Stimulated activated CD4-positive, alpha-beta T cell treated with anti-CD3 and anti-CD28 coated beads, Interleukin-1b, Interleukin-23, amount 100 ng/mL, for 48 hours (primary cell): ENCODE measurements at regions not wholly inside any gene's neighbourhood (a gene's known extent, or its start where the extent isn't known, plus 50 kb on each side); places are given as distances from the start of the nearest gene placed in this dataset.

Experiments used
- DNase-seq: peaks from one replicate; pipeline ENCODE4 v3.0.0-alpha.2; 2020

DNA sequence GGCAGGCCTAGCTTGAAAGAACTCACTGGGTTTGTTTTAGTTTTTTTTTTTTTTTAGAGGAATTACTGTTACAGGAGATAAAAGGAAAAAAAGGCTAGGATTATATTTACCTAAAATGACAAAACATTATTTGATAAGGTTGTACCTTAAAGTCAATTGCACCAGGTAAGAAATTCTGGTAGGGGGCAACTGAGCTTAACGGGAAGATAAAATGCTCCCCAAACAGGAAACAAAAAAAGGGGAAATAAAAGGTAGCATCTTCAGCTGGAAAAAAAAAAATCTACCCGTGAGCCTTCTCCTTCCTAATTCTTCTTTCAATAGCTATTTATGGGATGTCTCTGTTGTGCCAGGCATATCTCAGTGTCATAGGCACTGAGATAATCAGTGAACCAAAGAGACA, 164.5 kb downstream of the PIK3R1 start:
- no peak for DNase-seq

DNA sequence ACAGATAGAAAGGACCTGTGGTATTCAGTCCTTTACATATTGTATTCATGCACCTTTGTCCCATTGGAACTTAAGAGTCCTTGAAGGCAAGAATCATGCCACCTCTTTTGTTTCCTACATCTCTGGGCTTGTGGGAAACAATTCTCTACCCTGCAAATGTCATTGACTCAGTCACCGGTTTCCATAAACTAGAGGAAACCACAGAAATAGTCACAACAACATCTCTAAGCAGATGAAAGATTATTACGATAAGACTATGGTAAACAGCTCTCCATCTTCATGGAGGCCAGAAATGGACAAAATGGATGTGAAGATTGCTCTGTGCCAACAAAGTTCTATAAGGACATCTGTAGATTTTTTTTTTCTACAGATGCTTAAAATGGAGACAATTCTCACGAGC, 165.5 kb downstream of the PIK3R1 start:
- no peak for DNase-seq

- no peak for DNase-seq
Observed at GRCh38 chr5:68381909-68382308, 166.4 kb downstream of the PIK3R1 start.

DNA sequence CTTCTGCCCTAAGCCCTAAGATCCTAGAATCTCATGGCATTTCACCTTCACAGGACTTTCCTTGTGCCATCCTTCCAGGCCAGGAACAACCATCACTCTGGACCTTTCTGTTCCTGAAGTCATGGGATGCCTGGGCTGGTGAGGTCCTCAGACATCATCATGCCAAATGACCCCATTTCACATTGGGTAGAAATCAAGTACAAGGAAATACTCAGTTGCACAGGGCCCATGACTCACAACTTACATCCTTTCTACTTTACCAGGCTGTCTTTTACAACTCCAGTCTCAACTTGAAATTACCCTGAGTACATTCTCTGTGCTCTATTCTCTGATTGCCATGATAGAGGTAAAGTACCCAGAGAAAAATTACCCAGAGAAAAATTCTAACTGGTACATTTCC, 167.1 kb downstream of the PIK3R1 start:
- no peak for DNase-seq

DNA sequence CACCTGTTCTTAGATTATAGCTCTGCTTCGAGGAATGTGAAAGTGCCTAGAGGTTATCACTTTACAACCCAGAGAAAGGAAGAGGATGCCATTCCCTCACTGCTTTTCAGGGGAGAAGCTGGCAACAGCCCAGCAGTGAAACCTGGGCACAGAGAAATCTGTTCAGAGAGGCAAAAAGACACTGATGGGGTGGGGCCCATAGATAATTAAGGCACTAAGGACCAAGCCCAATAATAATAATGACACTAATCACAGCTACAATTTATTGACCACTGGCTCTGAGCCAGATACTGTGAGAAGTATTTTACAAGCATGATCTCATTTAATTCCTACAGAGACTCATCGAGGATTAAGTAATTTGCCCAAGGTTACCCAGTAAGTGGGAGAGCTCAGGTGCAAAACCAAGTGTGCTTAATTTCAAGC, 168.3 kb downstream of the PIK3R1 start:
- no peak for DNase-seq

DNA sequence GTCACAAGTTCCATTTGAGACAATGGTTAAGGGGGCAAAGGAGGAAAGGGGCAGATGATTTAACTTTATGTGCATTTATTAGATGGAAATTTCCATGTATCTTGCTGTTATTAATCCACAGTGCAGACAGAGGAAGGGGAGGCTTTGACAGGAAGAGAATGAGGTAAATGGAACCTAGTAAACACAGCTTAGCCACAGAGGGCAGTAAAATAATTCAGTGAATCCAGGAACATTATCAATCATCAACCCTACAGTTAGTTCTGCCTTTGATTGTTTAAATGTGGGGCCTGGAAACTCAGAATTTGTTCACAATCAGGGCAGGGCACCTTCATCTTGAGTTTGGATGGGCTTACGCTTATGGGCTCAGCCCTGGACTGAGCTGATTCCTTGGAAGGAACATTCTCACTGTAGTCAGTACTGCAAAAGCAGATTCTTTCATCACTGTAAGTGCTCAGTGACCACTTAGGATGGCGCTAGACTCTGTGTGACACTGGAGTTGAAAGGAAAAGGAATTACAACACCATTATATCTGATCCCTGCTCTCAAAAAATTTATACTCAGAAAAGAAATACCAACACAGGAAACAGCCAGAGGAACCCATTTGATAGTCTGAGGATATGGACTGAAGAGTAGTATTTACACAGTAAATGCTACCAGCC, 169.5 kb downstream of the PIK3R1 start:
- DNase-seq = no peak

DNA sequence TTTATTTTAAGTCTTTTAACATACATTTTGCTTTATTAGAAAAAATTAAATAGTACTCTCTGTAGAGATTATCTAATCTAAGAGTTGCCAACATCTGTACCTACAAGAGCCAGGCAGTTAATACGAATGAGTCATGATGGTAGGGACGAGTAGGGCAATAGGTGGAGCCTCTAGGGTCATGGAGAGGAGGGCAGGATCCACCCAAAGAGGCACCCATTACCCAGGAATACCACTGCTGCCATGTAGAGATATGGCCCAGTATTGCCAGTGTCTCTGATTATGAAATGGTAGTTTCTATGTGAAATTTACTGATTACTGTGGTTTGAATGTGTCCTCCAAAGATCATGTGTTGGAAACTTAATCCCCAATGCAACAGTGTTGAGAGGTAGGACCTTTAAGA, 170.4 kb downstream of the PIK3R1 start:
- DNase-seq = no peak

- DNase-seq = no peak
Observed at GRCh38 chr5:68387074-68387796, 171.7 kb downstream of the PIK3R1 start.

- DNase-seq = no peak
Observed at GRCh38 chr5:68389618-68390017, 174.1 kb downstream of the PIK3R1 start.

GRCh38 chr5:68392617-68393016, 177.1 kb downstream of the PIK3R1 start:
- DNase-seq = no peak

DNA sequence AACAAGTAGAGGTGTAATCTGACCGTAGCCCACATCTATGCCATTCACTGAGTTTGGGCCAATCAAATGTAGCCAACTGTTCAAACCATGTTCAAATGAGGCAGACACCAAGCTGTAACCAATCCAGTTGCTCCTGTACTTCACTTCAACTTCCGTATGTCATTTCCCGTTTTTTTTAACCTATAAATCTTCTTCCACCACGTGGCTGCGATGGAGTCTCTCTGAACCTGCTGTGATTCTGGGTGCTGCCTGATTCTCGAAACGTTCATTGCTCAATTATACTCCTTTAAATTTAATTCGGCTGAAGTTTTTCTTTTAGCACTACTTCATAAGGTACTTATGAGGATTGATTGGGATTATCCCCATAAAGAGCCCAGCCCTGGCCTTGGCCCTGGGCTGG, 179.7 kb downstream of the PIK3R1 start:
- no peak for DNase-seq

GRCh38 chr5:68395926-68396511, 180.5 kb downstream of the PIK3R1 start:
- no peak for DNase-seq

GRCh38 chr5:68396722-68397121, 181.2 kb downstream of the PIK3R1 start:
- DNase-seq = no peak

DNA sequence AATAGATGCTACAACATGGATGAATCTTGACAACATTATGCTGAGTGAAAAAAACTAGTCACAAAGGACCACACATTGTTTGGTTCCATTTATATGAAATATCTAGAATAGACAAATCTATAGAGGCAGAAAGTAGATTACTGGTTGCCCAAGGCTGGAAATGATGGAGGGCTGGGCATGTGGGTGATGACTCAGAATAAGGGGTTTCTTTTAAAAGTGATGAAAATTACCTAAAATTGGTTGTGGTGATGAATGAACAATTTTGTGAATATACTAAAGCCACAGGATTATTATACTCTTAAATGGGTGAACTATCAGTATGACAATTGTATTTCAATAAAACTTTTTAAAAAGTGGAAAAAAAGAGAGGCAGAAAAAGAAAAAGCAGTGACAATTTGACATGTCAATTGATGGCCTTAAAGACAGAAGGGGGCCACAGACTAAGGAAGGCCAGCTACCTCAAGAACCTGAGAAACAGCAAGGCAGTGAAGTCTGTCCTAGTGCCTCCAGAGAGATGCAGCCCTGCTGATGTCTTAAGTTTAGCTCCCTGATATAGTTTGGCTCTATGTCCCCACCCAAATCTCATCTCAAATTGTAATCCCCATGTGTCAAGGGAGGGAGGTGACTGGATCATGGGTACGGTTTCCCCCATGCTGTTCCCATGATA, 182.7 kb downstream of the PIK3R1 start:
- peak; percentile 16 for DNase-seq

DNA sequence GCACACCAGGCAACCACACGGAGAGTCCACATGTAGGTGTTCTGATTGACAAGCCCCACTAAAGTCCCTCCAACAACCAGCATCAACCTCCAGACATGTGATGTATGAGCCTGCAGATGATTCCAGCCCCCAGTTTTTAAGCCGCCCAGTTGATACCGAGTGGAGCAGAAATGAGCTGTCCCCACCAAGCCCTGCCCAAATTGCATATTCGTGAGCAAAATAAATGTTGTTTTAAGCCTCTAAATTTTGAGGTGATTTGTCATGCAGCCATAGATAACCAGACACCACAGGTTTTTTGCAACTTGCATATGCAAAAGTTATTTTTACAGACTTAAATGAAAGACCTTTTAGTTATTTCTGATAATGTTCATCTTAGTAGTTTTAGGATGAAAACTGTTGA, 187.7 kb downstream of the PIK3R1 start:
- DNase-seq = no peak

DNA sequence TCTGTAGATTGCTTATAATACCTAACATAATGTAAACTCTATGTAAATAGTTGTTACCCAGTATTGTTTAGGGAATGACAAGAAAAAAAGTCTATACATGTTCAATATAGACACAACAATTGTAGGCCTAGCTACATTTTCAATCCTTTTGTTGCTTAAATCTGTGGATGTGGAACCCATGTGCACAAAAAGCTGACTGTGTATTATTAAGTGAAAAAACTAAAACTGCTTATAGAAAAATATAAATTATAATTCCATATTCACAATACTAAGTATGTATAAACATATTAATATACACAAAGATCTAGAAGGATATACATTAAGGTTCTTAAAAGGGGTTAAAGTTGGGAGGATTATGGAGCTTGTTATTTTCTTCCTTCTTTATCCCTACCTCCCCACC, 188.7 kb downstream of the PIK3R1 start:
- no peak for DNase-seq

DNA sequence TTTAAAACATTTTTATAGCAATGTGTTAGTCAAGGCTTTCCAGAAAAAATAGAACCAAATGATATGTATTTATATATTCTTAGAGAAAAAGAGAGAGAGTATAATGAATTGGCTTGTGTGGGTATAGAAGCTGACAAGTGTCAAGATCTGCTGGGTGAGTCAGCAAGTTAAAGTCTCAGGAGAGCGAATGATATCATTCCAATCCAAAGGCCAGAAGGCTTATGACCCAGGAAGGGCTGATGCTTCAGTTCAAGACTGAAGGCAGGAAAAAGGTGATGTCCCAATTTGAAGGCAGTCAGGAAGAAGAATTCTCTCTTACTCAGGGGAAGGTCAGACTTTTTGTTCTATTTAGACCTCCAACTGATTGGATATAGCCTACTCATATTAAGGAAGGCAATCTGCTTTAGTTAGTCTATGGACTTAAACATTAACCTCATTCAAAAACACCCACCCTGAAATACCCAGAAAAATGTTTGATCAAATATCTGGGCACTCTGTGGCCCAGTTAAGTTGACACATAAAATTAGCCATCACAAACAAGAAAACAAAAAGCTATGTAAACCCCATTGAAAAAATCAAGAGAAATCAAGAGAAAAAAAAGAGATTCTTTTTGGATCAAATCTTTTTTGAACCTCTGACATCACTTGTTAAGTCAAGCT, 189.6 kb downstream of the PIK3R1 start:
- DNase-seq = no peak

DNA sequence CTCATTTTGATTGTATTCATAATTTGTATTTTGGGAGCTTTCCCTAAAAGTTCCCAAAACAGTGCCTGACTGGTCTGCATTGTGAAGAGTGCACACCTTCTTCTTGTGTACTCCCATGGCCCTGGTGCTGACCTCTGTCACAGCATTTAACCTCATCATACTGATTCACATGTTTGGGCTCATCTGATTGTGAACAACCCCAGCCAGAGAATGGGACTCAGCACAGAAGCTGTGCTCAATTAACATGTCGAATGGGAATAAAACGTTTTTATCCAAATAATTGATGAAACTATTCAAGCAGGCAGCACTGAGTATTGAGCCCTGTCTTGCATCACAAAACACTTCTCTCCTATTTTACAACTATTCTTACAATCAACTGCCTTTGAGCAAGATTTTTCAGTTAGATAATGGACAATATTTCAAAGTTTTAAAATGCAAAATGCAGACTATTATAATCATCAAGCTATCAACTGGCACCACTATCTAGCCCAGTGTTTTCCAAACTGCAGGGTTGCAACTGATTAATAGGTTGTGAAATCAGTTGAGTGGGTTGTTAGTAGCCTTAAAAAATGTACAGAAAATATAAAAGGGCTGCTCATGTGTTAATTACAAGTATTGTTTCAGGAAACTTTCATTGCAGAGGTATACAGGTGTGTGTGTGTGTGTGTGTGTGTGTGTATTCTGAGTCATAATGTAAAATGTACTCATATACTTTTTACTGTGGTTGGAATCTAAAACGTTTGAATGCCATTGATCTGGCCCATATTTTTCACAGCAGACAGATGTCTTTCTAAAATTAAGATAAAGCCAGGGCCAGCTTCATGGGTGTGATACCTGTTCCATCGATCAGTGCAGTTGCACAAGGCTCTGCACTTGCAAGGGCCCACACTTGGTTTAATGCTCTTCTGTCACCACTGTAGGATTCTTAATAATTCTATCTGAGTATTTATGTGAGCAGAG, 190.5 kb downstream of the PIK3R1 start:
- DNase-seq = no peak

DNA sequence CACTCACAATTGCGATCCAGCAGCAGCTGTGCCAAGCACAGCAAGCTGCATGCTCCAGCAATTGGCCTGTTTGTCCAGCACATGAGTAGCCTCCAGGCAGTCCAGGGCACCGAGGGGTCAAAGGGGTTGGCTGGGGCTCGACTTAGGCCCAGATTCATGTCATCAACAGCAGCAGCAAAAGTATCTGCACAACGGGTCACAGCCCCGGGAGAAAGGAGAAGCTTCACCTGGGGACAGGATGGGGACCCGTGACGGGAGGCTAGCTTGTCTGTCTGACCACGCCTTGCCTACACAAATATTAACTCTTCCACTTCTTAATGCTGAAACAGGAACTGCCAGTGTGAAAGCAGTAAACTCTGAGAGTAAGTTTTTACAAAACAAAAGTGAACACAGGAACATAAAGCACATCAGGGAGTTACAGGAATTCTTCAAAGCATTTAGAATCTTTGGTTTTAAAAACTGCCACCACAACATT, 191.2 kb downstream of the PIK3R1 start:
- no peak for DNase-seq

DNA sequence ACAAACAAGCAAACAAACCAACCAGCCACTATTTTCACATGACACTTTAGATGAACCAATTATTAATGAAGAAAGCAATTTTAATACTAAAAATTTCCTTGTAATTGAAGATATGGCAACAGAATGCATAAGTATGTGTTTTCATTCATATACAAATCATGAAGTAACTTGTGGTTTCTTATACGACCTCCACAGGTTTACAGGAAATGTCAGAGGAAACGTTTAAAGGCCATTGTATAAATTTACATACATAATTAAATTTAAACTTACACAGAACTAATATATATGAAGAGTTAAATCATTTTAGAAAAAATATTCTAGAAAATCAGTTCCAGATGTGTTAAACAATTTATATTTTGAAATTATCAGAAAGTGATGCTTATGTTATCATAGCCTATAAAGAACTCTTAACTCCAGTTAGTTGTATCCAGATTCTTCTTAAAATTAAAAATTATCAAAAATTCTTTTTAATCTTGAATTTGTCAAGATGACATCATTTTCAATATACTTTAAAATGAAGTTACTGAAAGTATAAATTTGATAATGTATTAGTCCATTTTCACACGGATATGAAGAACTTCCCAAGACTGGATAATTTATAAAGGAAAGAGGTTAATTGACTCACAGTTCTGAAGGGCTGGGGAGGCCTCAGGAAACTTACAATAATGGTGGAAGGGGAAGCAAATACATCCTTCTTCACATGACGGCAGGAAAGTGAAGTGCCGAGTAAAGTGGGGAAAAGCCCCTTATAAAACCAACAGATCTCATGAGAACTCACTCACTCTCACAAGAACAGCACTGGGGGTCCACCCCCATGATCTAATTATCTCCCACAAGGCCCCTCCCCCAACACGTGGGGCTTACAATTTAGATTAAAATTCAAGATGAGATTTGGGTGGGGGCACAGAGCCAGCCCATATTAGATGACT, 192.0 kb downstream of the PIK3R1 start:
- no peak for DNase-seq

DNA sequence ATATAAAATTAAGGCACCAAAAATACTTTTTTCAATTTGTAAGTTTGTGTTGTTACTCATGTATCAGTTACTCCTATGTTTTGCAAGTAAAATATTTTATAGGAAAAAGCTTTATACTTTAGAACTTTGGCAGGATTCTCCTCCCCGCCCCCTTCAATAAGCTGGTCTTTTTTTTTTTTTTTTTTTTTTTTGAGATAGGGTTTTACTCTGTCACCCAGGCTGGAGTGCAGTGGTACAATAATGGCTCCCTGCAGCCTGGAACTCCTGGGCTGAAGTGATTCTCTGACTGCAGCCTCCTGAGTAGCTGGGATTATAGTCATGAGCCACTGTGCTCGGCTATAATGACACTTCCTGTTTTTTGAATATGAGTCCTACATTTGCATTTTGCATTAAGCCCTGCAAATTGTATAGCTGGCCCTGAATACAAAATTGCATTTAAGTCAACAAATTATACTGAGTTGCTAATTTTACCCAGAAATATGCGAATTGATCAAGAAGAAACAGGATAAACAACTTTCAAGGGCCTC, 192.9 kb downstream of the PIK3R1 start:
- DNase-seq = no peak
